GM12878 (cell line): ENCODE measurements at regions not wholly inside any gene's neighbourhood (a gene's known extent, or its start where the extent isn't known, plus 50 kb on each side); places are given as distances from the start of the nearest gene placed in this dataset.
A peak's percentile ranks its signal among the peaks of the same experiment; 100 is the strongest.

ENCODE experiments used
- CBX5 ChIP-seq: sonication (generic); IDR thresholded peaks from 2 replicates; pipeline ENCODE4 v1.6.1; 2016; ENCODE audit warnings: low read depth, moderate library complexity, mild to moderate bottlenecking, inconsistent platforms
- GABPA ChIP-seq: IDR thresholded peaks from 2 replicates; pipeline ENCODE4 v1.6.1; 2014; ENCODE audit warnings: antibody characterized with exemption, low read depth, mild to moderate bottlenecking, inconsistent platforms
- HDGF ChIP-seq: fragments of 450-650 bp; IDR thresholded peaks from 2 replicates; pipeline ENCODE4 v1.6.1; 2016; ENCODE audit warnings: antibody characterized with exemption
- IRF5 ChIP-seq: fragments of 450-650 bp; IDR thresholded peaks from 2 replicates; pipeline ENCODE4 v1.6.1; 2017; ENCODE audit warnings: borderline replicate concordance
- MEF2B ChIP-seq: fragments of 450-650 bp; IDR thresholded peaks from 2 replicates; pipeline ENCODE4 v1.6.1; 2018; ENCODE audit warnings: mild to moderate bottlenecking, moderate library complexity; ENCODE audit not compliant: partially characterized antibody, poor library complexity, severe bottlenecking
- MXI1 ChIP-seq: fragments of 150-350 bp; IDR thresholded peaks from 2 replicates; pipeline ENCODE4 v1.6.1; 2011; ENCODE audit warnings: low read depth, mild to moderate bottlenecking, inconsistent platforms, low read length, improper control_type of control experiment
- NFYB ChIP-seq: IDR thresholded peaks from 2 replicates; pipeline ENCODE4 v1.6.1; 2011; ENCODE audit warnings: low read depth, mild to moderate bottlenecking, low read length, improper control_type of control experiment, moderate library complexity; ENCODE audit not compliant: insufficient read depth
- NR2C2 ChIP-seq: IDR thresholded peaks from 2 replicates; pipeline ENCODE4 v1.6.1; 2011; ENCODE audit warnings: borderline replicate concordance, low read depth; ENCODE audit not compliant: control insufficient read depth, insufficient read length
- PAX5 ChIP-seq: IDR thresholded peaks from 2 replicates; pipeline ENCODE4 v1.6.1; 2011; ENCODE audit warnings: low read depth, low read length, borderline replicate concordance
- PKNOX1 ChIP-seq: fragments of 450-650 bp; IDR thresholded peaks from 2 replicates; pipeline ENCODE4 v1.6.1; 2016; ENCODE audit warnings: mild to moderate bottlenecking
- POLR2AphosphoS5 ChIP-seq: IDR thresholded peaks from 2 replicates; pipeline ENCODE4 v1.6.1; 2011; ENCODE audit warnings: mild to moderate bottlenecking, low read length, inconsistent platforms
- RELA ChIP-seq: fragments of 450-650 bp; IDR thresholded peaks from 2 replicates; pipeline ENCODE4 v1.8.0; 2014; ENCODE audit warnings: borderline replicate concordance; ENCODE audit not compliant: partially characterized antibody
- RUNX3 ChIP-seq: IDR thresholded peaks from 2 replicates; pipeline ENCODE4 v1.6.1; 2012; ENCODE audit warnings: low read length, inconsistent platforms
- SREBF1 ChIP-seq: IDR thresholded peaks from 2 replicates; pipeline ENCODE4 v1.6.1; 2012; ENCODE audit warnings: mild to moderate bottlenecking, low read length
- TCF3 ChIP-seq: IDR thresholded peaks from 2 replicates; pipeline ENCODE4 v1.6.1; 2012; ENCODE audit warnings: low read depth, mild to moderate bottlenecking, low read length, borderline replicate concordance; ENCODE audit not compliant: insufficient read depth
- YY1 ChIP-seq: IDR thresholded peaks from 2 replicates; pipeline ENCODE4 v1.6.1; 2011; ENCODE audit warnings: low read depth, mild to moderate bottlenecking, low read length
- ZBTB4 ChIP-seq: fragments of 450-650 bp; formaldehyde crosslinking; IDR thresholded peaks from 2 replicates; pipeline ENCODE4 v1.4.0; 2022; ENCODE audit warnings: mild to moderate bottlenecking, moderate library complexity
- ZNF274 ChIP-seq: IDR thresholded peaks from one replicate; pipeline ENCODE4 v1.8.0; 2011; ENCODE audit not compliant: insufficient read length, insufficient read depth
- ZNF687 ChIP-seq: fragments of 450-650 bp; IDR thresholded peaks from 2 replicates; pipeline ENCODE4 v1.6.1; 2017; ENCODE audit warnings: mild to moderate bottlenecking, moderate library complexity
- ZSCAN29 ChIP-seq: fragments of 450-650 bp; IDR thresholded peaks from 2 replicates; pipeline ENCODE4 v1.6.1; 2017; ENCODE audit warnings: mild to moderate bottlenecking, moderate library complexity
- ZZZ3 ChIP-seq: IDR thresholded peaks from 2 replicates; pipeline ENCODE4 v1.6.1; 2011; ENCODE audit warnings: low read depth; ENCODE audit not compliant: control insufficient read depth, insufficient read length

GRCh38 chr9:36765468-36766341, 193.0 kb downstream of the MELK start (continued):
- TF ChIP-seq ZBTB4 (CRISPR knock-in tag) (no peak), YY1 (no peak), ZSCAN29 (no peak), PKNOX1 (no peak), ZZZ3 (no peak), SREBF1 (no peak), TCF3 (peak; percentile 90), POLR2AphosphoS5 (peak; percentile 56; the same call in 1 of the 2 replicates), IRF5 (no peak), RELA (peak; percentile 47), NR2C2 (no peak), MEF2B (peak; percentile 72), PAX5 (peak; percentile 39; the same call in 1 of the 2 replicates), MXI1 (peak; percentile 83), ZNF687 (peak; percentile 75), GABPA (peak; percentile 55; the same call in 1 of the 2 replicates), CBX5 (peak; percentile 67; the same call in 1 of the 2 replicates), ZNF274 (no peak), HDGF (peak; percentile 43; the same call in 1 of the 2 replicates), RUNX3 (peak; percentile 85), NFYB (peak; percentile 84)
